ENCODE measurements at regions not wholly inside any gene's neighbourhood (a gene's known extent, or its start where the extent isn't known, plus 50 kb on each side); places are given as distances from the start of the nearest gene placed in this dataset.

- Histone ChIP-seq H3K9me2 (replicated peaks; ENCODE audit: low read length) (no peaks in the 10 kb centered on the region), H4K20me1 (ENCODE audit: low read length) (no peaks in the 10 kb centered on the region), H3K4me2 (ENCODE audit: low read length) (no peak overlapping the region), H3K9ac (ENCODE audit: low read length) (no peak overlapping the region), H3K27ac (ENCODE audit: low read length) (no peak overlapping the region), H3K79me2 (ENCODE audit: low read length) (no peaks in the 10 kb centered on the region), H3F3A (ENCODE audit: low read length, unreplicated experiment) (no peaks in the 10 kb centered on the region), H3K4me3 (ENCODE audit: low read length) (no peak overlapping the region), H3K27me3 (ENCODE audit: low read length) (no peaks in the 10 kb centered on the region), H3K9me3 (ENCODE audit: low read length) (no peaks in the 10 kb centered on the region), H2AFZ (ENCODE audit: low read length) (no peak overlapping the region), H3K36me3 (ENCODE audit: low read depth, low read length) (no peaks in the 10 kb centered on the region), H3K4me1 (ENCODE audit: insufficient read depth, low read length) (no peaks in the 10 kb centered on the region)
- ChIA-PET CTCF (no interaction called here), POLR2A (ENCODE audit: unreplicated experiment) (no interaction called here)
- ATAC-seq = no peak
- intact Hi-C loops (cut with micrococcal nuclease) = no loop called here
- no peak for DNase-seq
- BruUV-seq (replicated peaks) = no TSS peak
- TF ChIP-seq EZH2 (IDR thresholded peaks at IDR 0.05; ENCODE audit: low read length, unreplicated experiment) = no peak
- no peak for TF ChIP-seq EZH2phosphoT487 (IDR thresholded peaks at IDR 0.05; ENCODE audit: borderline replicate concordance, low read length)
- no peak for TF ChIP-seq CTCF (conservative IDR thresholded peaks at IDR 0.05; ENCODE audit: low read depth, low read length)
Observed at GRCh38 chr13:22055259-22055658, 384.4 kb downstream of the FGF9 start.

DNA sequence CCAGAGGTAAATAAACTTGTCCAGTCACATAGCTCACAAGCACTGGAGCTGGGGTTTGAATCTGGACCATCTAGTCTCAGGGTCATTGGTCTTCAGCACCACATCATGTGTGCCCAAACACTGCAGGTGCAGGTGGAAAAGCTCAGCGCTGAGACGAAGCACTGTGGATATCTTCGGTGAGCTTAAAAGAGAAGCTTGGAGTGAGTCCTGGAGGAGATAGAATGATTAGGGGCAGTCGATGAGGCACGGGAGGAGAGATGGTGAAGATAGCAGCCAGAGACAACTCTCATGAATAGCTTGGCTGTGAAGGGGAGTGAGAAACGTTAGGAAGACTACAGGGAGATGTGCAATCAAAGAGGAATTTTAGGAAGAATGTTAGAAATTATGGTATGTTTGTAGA lies 389.3 kb downstream of the FGF9 start:
- POLR2A ChIA-PET (ENCODE audit: unreplicated experiment) = no interaction called here
- DNase-seq (no peak), ATAC-seq (no peak)
- Histone ChIP-seq H3K9ac (ENCODE audit: low read length) (no peak overlapping the region), H3K4me2 (ENCODE audit: low read length) (no peak overlapping the region), H3K27ac (ENCODE audit: low read length) (no peak overlapping the region), H2AFZ (ENCODE audit: low read length) (no peak overlapping the region), H3K27me3 (ENCODE audit: low read length) (no peaks in the 10 kb centered on the region), H3F3A (ENCODE audit: low read length, unreplicated experiment) (no peaks in the 10 kb centered on the region), H3K4me3 (ENCODE audit: low read length) (no peak overlapping the region), H4K20me1 (ENCODE audit: low read length) (no peaks in the 10 kb centered on the region), H3K4me1 (ENCODE audit: insufficient read depth, low read length) (no peaks in the 10 kb centered on the region), H3K9me3 (ENCODE audit: low read length) (no peaks in the 10 kb centered on the region), H3K9me2 (replicated peaks; ENCODE audit: low read length) (no peaks in the 10 kb centered on the region), H3K36me3 (ENCODE audit: low read depth, low read length) (no peaks in the 10 kb centered on the region), H3K79me2 (ENCODE audit: low read length) (no peaks in the 10 kb centered on the region)
- CTCF ChIA-PET = no interaction called here
- intact Hi-C loops (cut with micrococcal nuclease) = no loop called here
- no TSS peak for BruUV-seq (replicated peaks)
- TF ChIP-seq CTCF (conservative IDR thresholded peaks at IDR 0.05; ENCODE audit: low read depth, low read length) (no peak), EZH2 (IDR thresholded peaks at IDR 0.05; ENCODE audit: low read length, unreplicated experiment) (no peak), EZH2phosphoT487 (IDR thresholded peaks at IDR 0.05; ENCODE audit: borderline replicate concordance, low read length) (no peak)

DNA sequence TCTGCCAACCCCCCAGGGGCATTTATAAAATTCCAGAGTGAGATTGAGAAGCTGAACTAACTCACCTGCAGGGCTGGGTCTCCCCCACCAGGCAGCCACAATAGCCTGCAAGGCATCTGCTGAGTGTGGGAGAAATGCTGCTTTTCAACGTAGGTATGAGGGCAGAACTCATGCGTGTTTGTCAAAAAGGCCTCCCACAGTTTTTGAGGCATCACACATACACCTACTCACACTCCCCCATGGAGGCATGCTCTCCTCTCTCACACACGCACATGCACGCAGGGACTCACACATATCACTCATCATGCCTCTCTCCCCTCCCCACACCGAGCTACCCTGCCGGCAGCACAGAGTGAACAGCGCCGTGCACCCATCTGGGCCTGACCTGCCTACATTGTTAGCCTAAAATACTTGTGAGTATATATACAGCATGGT lies 390.5 kb downstream of the FGF9 start:
- no peaks in the 10 kb centered on the region for H3K9me3 ChIP-seq (ENCODE audit: low read length)
- intact Hi-C loops (cut with micrococcal nuclease) = no loop called here

More for the DNA sequence above, 390.5 kb downstream of the FGF9 start:
- ATAC-seq (no peak), DNase-seq (no peak)
- BruUV-seq (replicated peaks) = no TSS peak
- Histone ChIP-seq H3F3A (ENCODE audit: low read length, unreplicated experiment) (no peaks in the 10 kb centered on the region), H3K9me2 (replicated peaks; ENCODE audit: low read length) (no peaks in the 10 kb centered on the region), H3K4me3 (ENCODE audit: low read length) (no peak overlapping the region), H3K36me3 (ENCODE audit: low read depth, low read length) (no peaks in the 10 kb centered on the region), H3K4me2 (ENCODE audit: low read length) (no peak overlapping the region), H3K4me1 (ENCODE audit: insufficient read depth, low read length) (no peaks in the 10 kb centered on the region), H4K20me1 (ENCODE audit: low read length) (no peaks in the 10 kb centered on the region), H2AFZ (ENCODE audit: low read length) (no peak overlapping the region), H3K27me3 (ENCODE audit: low read length) (no peaks in the 10 kb centered on the region), H3K79me2 (ENCODE audit: low read length) (no peaks in the 10 kb centered on the region), H3K27ac (ENCODE audit: low read length) (no peak overlapping the region), H3K9ac (ENCODE audit: low read length) (no peak overlapping the region)
- POLR2A ChIA-PET (ENCODE audit: unreplicated experiment) = no interaction called here
- CTCF ChIA-PET = no interaction called here
- TF ChIP-seq EZH2phosphoT487 (IDR thresholded peaks at IDR 0.05; ENCODE audit: borderline replicate concordance, low read length) (no peak), CTCF (conservative IDR thresholded peaks at IDR 0.05; ENCODE audit: low read depth, low read length) (no peak), EZH2 (IDR thresholded peaks at IDR 0.05; ENCODE audit: low read length, unreplicated experiment) (no peak)
